ENCODE measurements at regions not wholly inside any gene's neighbourhood (a gene's known extent, or its start where the extent isn't known, plus 50 kb on each side); places are given as distances from the start of the nearest gene placed in this dataset.
"Not testable (repeated sequence)": the region's sequence is repeated elsewhere in the genome, so short reads cannot be mapped to it uniquely, and the experiment has no call there.

DNA sequence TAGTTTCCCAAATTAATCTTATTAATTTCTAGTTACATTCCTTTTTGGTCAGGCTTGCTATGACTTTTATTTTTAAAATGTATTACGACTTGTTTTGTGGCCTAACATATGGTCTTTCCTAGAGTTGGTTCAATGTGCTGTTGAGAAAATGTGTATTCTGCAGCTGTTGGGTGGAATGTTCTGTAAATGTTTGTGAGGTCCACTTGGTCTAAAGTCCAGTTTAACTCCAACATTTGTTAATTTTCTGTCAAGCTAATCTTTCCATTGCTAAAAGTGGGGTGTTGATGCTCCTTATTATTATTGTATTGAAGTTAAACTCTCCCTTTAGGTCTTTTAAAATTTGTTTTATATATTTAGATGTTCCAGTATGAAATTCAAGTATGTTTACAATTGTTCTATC is 1010.8 kb upstream of the EDIL3 start:
- H3K27me3 ChIP-seq = no peaks in the 10 kb centered on the region
- H3K4me3 ChIP-seq = no peak overlapping the region
- no peak overlapping the region for H3K27ac ChIP-seq
- peaks cover 0 to 7% (median 0%) of the 10 kb centered on the region in 4 donors for H3K9me3 ChIP-seq
- TF ChIP-seq, protein P1, sequence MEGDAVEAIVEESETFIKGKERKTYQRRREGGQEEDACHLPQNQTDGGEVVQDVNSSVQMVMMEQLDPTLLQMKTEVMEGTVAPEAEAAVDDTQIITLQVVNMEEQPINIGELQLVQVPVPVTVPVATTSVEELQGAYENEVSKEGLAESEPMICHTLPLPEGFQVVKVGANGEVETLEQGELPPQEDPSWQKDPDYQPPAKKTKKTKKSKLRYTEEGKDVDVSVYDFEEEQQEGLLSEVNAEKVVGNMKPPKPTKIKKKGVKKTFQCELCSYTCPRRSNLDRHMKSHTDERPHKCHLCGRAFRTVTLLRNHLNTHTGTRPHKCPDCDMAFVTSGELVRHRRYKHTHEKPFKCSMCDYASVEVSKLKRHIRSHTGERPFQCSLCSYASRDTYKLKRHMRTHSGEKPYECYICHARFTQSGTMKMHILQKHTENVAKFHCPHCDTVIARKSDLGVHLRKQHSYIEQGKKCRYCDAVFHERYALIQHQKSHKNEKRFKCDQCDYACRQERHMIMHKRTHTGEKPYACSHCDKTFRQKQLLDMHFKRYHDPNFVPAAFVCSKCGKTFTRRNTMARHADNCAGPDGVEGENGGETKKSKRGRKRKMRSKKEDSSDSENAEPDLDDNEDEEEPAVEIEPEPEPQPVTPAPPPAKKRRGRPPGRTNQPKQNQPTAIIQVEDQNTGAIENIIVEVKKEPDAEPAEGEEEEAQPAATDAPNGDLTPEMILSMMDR (IDR thresholded peaks at IDR 0.05) = no peak
- TF ChIP-seq POLR2A (IDR thresholded peaks at IDR 0.05) (no peak), EP300 (IDR thresholded peaks at IDR 0.05) (no peak)
- WGBS, 2 donors = 83 to 86% methylated on average over 1 of the region's 1 CpG
- DNase-seq (ENCODE audit: low spot score in 2 of 2) = no peak
- H3K4me1 ChIP-seq = no peaks in the 10 kb centered on the region
- no peaks in the 10 kb centered on the region for H3K36me3 ChIP-seq

DNA sequence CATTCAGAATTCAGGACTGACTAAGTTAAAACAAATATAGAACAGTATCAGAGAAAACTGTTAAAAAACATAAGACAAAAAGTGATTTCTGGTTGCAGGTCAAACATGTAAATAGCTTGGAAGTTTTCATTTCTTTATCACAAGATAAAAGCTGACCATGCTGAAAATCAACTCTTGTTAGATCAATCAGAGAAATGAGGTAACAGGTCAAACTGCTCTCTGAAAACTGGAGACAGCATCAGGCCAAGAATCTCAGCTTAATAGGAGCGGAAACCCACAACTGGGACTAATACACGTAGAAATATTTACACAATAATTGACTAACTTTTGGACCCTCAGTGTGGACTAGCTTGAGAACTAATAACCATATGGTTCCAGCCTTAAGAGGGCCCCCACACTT is 1012.8 kb upstream of the EDIL3 start:
- peaks cover 0 to 7% (median 0%) of the 10 kb centered on the region in 4 donors for H3K9me3 ChIP-seq
- H3K36me3 ChIP-seq = no peaks in the 10 kb centered on the region
- no peak for DNase-seq (ENCODE audit: low spot score in 2 of 2)
- H3K4me1 ChIP-seq = no peaks in the 10 kb centered on the region
- H3K27ac ChIP-seq = no peak overlapping the region
- H3K27me3 ChIP-seq = no peaks in the 10 kb centered on the region
- no peak for TF ChIP-seq EP300 (IDR thresholded peaks at IDR 0.05)
- no peak for TF ChIP-seq POLR2A (IDR thresholded peaks at IDR 0.05)
- TF ChIP-seq, protein P1 (IDR thresholded peaks at IDR 0.05) = no peak
- WGBS, 2 donors = 86% methylated on average over 2 of the region's 2 CpGs
- no peak overlapping the region for H3K4me3 ChIP-seq

DNA sequence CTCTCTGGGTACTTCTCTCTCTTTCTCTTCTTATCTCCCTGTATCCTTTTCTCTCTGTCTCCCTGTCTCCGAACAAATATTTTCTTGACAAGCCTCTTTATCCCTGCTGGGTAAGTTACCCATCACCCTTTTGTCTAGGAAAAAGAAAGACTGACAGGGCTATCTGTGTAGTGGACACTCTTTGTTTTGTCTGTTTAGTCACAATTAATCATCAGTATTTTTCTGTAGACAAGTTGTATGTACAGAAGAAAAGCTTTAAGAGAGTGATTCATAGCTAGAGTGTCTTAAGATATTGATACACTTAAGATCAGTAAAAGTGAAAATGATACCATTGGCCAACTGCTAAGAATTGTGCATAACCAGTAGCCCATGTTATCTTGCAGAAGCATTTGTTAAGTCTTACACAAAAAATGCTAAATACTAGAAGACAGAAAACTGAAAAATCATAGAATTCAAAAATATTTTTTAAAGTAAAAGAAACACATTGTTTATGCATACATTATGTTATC is 1043.8 kb upstream of the EDIL3 start:
- Histone ChIP-seq H3K27me3 (no peaks in the 10 kb centered on the region), H3K4me3 (no peak overlapping the region), H3K9me3 (peaks cover 0 to 11% (median 0%) of the 10 kb centered on the region in 4 donors), H3K27ac (no peak overlapping the region), H3K36me3 (no peaks in the 10 kb centered on the region), H3K4me1 (no peaks in the 10 kb centered on the region)
- no peak for TF ChIP-seq POLR2A (IDR thresholded peaks at IDR 0.05)
- no peak for TF ChIP-seq EP300 (IDR thresholded peaks at IDR 0.05)
- TF ChIP-seq, protein P1 (IDR thresholded peaks at IDR 0.05) = no peak
- DNase-seq (ENCODE audit: low spot score in 2 of 2) = no peak
- 61% methylated on average over 1 of the region's 1 CpG for WGBS, 2 donors

DNA sequence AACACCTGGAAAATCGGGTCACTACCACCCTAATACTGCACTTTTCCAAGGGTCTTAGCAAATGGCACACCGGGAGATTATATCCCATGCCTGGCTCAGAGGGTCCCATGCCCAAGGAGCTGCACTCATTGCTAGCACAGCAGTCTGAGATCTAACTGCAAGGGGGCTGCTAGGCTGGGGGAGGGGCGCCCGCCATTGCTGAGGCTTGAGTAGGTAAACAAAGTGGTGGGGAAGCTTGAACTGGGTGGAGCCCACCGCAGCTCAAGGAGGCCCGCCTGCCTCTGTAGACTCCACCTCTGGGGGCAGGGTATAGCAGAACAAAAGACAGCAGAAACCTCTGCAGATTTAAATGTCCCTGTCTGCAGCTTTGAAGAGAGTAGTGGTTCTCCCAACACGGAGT is 1047.0 kb upstream of the EDIL3 start:
- 85 to 86% methylated on average over 6 to 7 of the region's 7 CpGs for WGBS, 2 donors
- DNase-seq (ENCODE audit: low spot score in 2 of 2); H3K4me3 ChIP-seq; H3K27me3 ChIP-seq; H3K27ac ChIP-seq; H3K4me1 ChIP-seq; H3K36me3 ChIP-seq: not testable (repeated sequence)
- peaks cover 0 to 18% (median 0%) of the 10 kb centered on the region in 4 donors for H3K9me3 ChIP-seq

DNA sequence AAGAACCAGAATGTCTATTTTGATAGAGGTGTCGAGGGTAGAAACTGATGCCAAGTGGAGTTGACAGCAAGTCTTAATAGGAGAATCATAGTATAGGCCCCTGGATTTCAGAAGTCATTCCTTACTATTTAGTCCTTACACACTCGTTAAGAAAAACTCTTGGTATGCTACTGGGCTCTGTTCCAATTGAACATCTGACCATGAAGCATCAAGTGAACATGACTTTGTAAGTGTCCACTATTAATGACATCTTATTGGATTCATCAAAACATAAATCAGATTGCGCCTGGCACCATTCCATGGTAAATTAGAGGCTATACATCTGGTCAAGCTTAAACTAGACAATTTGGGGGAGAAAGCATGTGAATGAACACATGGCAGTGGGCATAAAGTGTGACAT is 1056.5 kb upstream of the EDIL3 start:
- TF ChIP-seq POLR2A (IDR thresholded peaks at IDR 0.05) = no peak
- TF ChIP-seq, protein P1 (IDR thresholded peaks at IDR 0.05) = no peak
- TF ChIP-seq EP300 (IDR thresholded peaks at IDR 0.05) = no peak
- no peak overlapping the region for H3K27ac ChIP-seq
- H3K27me3 ChIP-seq = no peaks in the 10 kb centered on the region
- no peaks in the 10 kb centered on the region for H3K4me1 ChIP-seq
- H3K4me3 ChIP-seq = no peak overlapping the region
- DNase-seq (ENCODE audit: low spot score in 2 of 2) = no peak
- WGBS, 2 donors = 55 to 76% methylated on average over 3 of the region's 3 CpGs
- peaks cover 0 to under 1% (median 0%) of the 10 kb centered on the region in 4 donors for H3K9me3 ChIP-seq
- H3K36me3 ChIP-seq = no peaks in the 10 kb centered on the region

DNA sequence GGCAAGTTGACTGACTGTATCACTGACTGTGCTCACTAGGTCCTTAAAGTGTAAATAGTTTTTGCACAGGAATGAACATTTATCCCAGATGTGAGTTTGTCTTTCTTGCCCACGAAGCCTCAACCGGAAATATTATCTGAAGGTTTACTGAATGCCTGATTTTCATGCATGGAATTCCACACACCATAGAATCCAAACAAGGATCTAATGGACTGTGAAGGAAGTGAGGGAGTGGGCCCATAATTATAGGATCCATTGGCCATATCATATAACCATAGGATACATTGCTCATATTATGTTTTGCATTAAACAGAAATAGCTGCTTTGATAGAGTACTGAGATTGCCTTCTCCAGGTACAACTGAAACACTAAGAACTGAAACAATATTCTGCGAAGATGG is 1057.2 kb upstream of the EDIL3 start:
- WGBS, 2 donors = 91 to 94% methylated on average over 3 of the region's 3 CpGs
- TF ChIP-seq POLR2A (IDR thresholded peaks at IDR 0.05) (no peak), EP300 (IDR thresholded peaks at IDR 0.05) (no peak)
- TF ChIP-seq, protein P1 (IDR thresholded peaks at IDR 0.05) = no peak
- DNase-seq (ENCODE audit: low spot score in 2 of 2) = no peak
- H3K4me3 ChIP-seq = no peak overlapping the region
- H3K36me3 ChIP-seq = no peaks in the 10 kb centered on the region
- no peak overlapping the region for H3K27ac ChIP-seq
- H3K9me3 ChIP-seq = no peaks in the 10 kb centered on the region
- H3K27me3 ChIP-seq = no peaks in the 10 kb centered on the region
- H3K4me1 ChIP-seq = no peaks in the 10 kb centered on the region
